Activated B cell treated with CpG ODN at 0.5 μM for 24 hours (primary cell): ENCODE measurements at regions not wholly inside any gene's neighbourhood (a gene's known extent, or its start where the extent isn't known, plus 50 kb on each side); places are given as distances from the start of the nearest gene placed in this dataset.

Experiments used
- ATAC-seq: fragments of 200-7000 bp; cut with Tn5 transposase; one replicate; pipeline ENCODE4 v1.10.0; 2021; ENCODE audit warnings: low read depth, mild to moderate bottlenecking, moderate library complexity
- CTCF ChIA-PET: fragments of 350-600 bp; sonication (Branson Sonifier 250); formaldehyde crosslinking; loops from one replicate; lab custom pipeline; 2021; ENCODE audit warnings: antibody characterized with exemption; lab: Charles Lee
- POLR2A ChIA-PET: fragments of 350-600 bp; sonication (Branson Sonifier 250); formaldehyde crosslinking; loops from one replicate; lab custom pipeline; 2021; ENCODE audit warnings: antibody characterized with exemption; lab: Charles Lee
- DNase-seq: peaks from one replicate; pipeline ENCODE4 v3.0.0; 2022
- H3K27ac Mint-ChIP-seq: one replicate; pipeline ENCODE4 v1.8.0; 2020; ENCODE audit warnings: mixed read lengths
- H3K27me3 Mint-ChIP-seq: one replicate; pipeline ENCODE4 v1.8.0; 2021; ENCODE audit warnings: mixed read lengths
- H3K36me3 Mint-ChIP-seq: one replicate; pipeline ENCODE4 v1.8.0; 2021; ENCODE audit warnings: low read depth, mixed read lengths
- H3K4me1 Mint-ChIP-seq: one replicate; pipeline ENCODE4 v1.8.0; 2021; ENCODE audit warnings: mixed read lengths
- H3K4me3 Mint-ChIP-seq: one replicate; pipeline ENCODE4 v1.8.0; 2020; ENCODE audit warnings: mild to moderate bottlenecking, mixed read lengths
- H3K9me3 Mint-ChIP-seq: one replicate; pipeline ENCODE4 v1.8.0; 2020; ENCODE audit warnings: mixed read lengths
- intact Hi-C: fragments of 100-400 bp; cut with micrococcal nuclease; formaldehyde crosslinking; loops from one replicate; pipeline ENCODE4 v1.15.1; 2024
- TF ChIP-seq, protein P1 (sequence below): fragments of 200-600 bp; IDR thresholded peaks from one replicate; pipeline ENCODE4 v1.8.0; 2022; ENCODE audit warnings: antibody characterized with exemption, mild to moderate bottlenecking

DNA sequence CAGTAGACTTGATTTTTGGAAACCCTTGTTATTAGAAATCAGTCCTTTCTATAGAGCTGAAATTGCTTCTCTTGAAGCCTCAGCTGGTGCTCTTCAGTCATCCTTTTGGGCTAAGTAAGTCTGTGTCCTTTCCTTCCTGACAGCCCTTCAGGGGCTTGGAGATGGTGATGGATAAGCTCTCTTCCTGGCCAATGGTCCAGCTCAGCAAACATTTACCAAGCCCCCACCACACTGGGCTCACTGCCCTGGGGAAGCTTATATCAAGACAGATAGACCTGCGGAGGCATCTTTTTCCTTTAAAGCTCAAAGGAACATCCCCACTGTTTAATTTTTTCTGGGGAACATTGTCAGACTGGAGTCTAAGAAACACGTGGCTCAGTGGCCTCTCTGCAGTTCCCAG is 139.6 kb downstream of the HAPSTR1 start:
- H3K27ac Mint-ChIP-seq, result no peak overlapping the region
- no peaks in the 10 kb centered on the region for H3K9me3 Mint-ChIP-seq
- intact Hi-C loops, result no loop called here
- ChIA-PET POLR2A (no interaction called here), CTCF (no interaction called here)
- no peak overlapping the region for H3K4me3 Mint-ChIP-seq
- H3K27me3 Mint-ChIP-seq, result peaks cover 20% of the 10 kb centered on the region
- ATAC-seq (no peak), DNase-seq (no peak)
- H3K36me3 Mint-ChIP-seq, result no peaks in the 10 kb centered on the region
- TF ChIP-seq, protein P1, sequence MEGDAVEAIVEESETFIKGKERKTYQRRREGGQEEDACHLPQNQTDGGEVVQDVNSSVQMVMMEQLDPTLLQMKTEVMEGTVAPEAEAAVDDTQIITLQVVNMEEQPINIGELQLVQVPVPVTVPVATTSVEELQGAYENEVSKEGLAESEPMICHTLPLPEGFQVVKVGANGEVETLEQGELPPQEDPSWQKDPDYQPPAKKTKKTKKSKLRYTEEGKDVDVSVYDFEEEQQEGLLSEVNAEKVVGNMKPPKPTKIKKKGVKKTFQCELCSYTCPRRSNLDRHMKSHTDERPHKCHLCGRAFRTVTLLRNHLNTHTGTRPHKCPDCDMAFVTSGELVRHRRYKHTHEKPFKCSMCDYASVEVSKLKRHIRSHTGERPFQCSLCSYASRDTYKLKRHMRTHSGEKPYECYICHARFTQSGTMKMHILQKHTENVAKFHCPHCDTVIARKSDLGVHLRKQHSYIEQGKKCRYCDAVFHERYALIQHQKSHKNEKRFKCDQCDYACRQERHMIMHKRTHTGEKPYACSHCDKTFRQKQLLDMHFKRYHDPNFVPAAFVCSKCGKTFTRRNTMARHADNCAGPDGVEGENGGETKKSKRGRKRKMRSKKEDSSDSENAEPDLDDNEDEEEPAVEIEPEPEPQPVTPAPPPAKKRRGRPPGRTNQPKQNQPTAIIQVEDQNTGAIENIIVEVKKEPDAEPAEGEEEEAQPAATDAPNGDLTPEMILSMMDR, result no peak
- no peaks in the 10 kb centered on the region for H3K4me1 Mint-ChIP-seq

DNA sequence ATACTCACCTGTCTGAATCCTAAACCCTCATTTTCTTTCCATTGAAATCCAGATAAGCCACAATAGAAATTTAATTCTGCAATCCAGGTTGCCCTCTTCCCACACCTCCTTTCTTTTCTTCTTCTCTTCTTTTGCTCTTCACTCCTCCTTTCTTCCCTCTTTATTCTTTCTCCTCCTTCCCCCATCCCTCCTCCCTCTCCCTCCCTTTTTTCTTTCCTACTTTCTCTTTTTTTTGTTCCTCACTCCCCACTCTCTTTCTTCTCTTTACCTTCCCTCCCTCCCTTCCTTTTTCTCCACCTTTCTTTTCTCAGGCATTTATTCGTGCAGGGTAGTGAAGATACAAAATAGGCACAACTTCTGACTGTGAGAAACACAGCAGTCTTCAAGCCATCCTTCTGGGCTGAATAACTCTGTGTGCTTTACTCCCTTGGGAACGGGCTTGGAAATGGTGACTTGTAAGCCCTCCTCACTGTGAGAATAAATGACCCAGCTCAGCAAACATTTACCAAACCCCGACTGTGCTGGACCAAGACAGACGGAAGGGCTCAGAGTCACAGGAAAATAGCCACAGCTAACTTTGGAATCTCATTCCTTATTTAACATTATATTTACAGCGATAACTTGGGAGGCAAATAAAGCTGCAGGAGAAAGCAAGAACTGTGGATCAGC is 140.8 kb downstream of the HAPSTR1 start:
- no peaks in the 10 kb centered on the region for H3K36me3 Mint-ChIP-seq
- TF ChIP-seq, protein P1, result no peak
- ChIA-PET CTCF (no interaction called here), POLR2A (no interaction called here)
- no peaks in the 10 kb centered on the region for H3K4me1 Mint-ChIP-seq
- H3K9me3 Mint-ChIP-seq, result no peaks in the 10 kb centered on the region
- no peak overlapping the region for H3K27ac Mint-ChIP-seq
- intact Hi-C loops, result no loop called here
- no peak overlapping the region for H3K4me3 Mint-ChIP-seq
- H3K27me3 Mint-ChIP-seq, result peaks cover 18% of the 10 kb centered on the region
- no peak for ATAC-seq
- no peak for DNase-seq

DNA sequence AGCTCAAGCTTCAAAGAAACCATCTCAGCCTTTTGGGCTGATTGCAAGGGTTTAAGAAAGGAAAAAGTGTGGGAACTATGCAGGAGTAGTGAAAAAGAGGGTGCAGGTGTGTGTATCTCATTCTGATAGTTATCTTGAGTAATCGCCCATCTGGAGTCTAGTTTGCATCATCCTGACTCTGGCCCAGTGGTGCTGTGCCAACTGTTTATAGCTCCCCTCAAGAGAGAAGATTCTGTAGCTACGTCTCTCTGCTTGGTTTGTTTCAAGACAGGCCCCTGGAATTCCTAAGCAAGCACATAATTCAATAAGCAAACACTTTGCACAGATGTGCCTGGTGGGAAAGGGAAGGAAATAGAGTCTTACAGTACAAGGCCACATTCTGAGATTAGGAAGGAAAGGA is 144.4 kb downstream of the HAPSTR1 start:
- ChIA-PET POLR2A (no interaction called here), CTCF (no interaction called here)
- ATAC-seq (no peak), DNase-seq (no peak)
- Mint-ChIP-seq H3K9me3 (peaks cover 6% of the 10 kb centered on the region), H3K4me3 (no peak overlapping the region), H3K4me1 (no peaks in the 10 kb centered on the region), H3K27me3 (peaks cover 4% of the 10 kb centered on the region), H3K27ac (no peak overlapping the region), H3K36me3 (no peaks in the 10 kb centered on the region)
- TF ChIP-seq, protein P1, result no peak
- intact Hi-C loops, result no loop called here

DNA sequence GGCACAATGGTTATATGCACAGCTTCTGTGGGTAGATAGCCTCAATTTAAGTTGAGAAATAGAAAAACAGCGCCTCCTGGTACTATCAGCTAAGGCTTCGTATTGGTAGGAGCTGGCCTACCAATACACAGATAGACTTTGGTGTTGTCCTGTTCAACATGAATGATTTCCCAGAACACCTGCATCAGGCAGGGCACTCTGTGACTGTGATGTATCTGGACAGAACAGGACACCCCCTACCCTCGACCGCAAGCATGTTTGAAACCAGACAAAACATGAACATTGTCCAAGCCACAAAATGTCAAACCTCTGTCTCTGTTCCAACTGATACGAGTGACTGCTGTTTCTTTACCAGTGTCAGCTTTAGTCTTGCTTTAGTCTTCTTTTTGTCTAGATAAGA is 144.9 kb downstream of the HAPSTR1 start:
- intact Hi-C loops, result no loop called here
- Mint-ChIP-seq H3K4me1 (no peaks in the 10 kb centered on the region), H3K4me3 (no peak overlapping the region), H3K36me3 (no peaks in the 10 kb centered on the region), H3K27me3 (peaks cover 4% of the 10 kb centered on the region), H3K9me3 (peaks cover 6% of the 10 kb centered on the region), H3K27ac (no peak overlapping the region)
- TF ChIP-seq, protein P1, result no peak
- DNase-seq, result no peak
- no peak for ATAC-seq
- CTCF ChIA-PET, result no interaction called here
- POLR2A ChIA-PET, result no interaction called here

DNA sequence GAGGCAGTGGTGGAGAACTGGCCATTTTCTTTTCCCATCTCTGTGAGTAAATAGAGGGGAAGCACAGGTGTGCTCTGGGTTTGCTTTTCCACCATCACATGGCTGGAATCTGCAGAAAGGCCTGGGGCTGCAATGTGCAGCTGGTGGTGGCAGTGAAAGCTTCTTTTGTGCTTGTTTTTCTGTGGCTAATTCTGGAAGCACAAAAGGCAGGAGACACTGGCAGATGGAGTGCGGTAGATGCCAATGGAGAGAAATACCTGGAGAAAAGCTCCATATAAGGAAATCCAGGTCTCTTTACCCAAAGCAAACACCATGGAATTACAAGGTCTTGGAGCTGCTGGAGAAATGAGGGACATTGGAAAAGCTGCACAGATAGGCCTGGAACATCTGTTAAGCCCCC is 146.9 kb downstream of the HAPSTR1 start:
- peaks cover 6% of the 10 kb centered on the region for H3K9me3 Mint-ChIP-seq
- intact Hi-C loops, result no loop called here
- H3K27me3 Mint-ChIP-seq, result peaks cover 2% of the 10 kb centered on the region
- ChIA-PET CTCF (no interaction called here), POLR2A (no interaction called here)
- no peaks in the 10 kb centered on the region for H3K4me1 Mint-ChIP-seq
- DNase-seq (no peak), ATAC-seq (no peak)
- TF ChIP-seq, protein P1, result no peak
- no peaks in the 10 kb centered on the region for H3K36me3 Mint-ChIP-seq
- H3K27ac Mint-ChIP-seq, result no peak overlapping the region
- no peak overlapping the region for H3K4me3 Mint-ChIP-seq
